Stimulated activated CD8-positive, alpha-beta memory T cell treated with anti-CD3 and anti-CD28 coated beads, Interleukin-15, amount 100 ng/mL, for 4 hours (primary cell): ENCODE measurements at regions not wholly inside any gene's neighbourhood (a gene's known extent, or its start where the extent isn't known, plus 50 kb on each side); places are given as distances from the start of the nearest gene placed in this dataset.
A peak's percentile ranks its signal among the peaks of the same experiment; 100 is the strongest.
"Not testable (repeated sequence)": the region's sequence is repeated elsewhere in the genome, so short reads cannot be mapped to it uniquely, and the experiment has no call there.

Experiments used
- DNase-seq, 2 donors: peaks; one replicate each; pipeline ENCODE4 v3.0.0-alpha.2; 2020; ENCODE audit warnings: low read depth in 2 of 2

GRCh38 chr6:154598399-154598798, 87.9 kb upstream of the CNKSR3 start:
- no peak for DNase-seq

GRCh38 chr6:154602296-154602695, 91.8 kb upstream of the CNKSR3 start:
- DNase-seq, result no peak

GRCh38 chr6:154602708-154603107, 92.2 kb upstream of the CNKSR3 start:
- no peak for DNase-seq

- no peak for DNase-seq
Observed at GRCh38 chr6:154604119-154604518, 93.6 kb upstream of the CNKSR3 start.

- no peak for DNase-seq
Observed at GRCh38 chr6:154605178-154605881, 94.8 kb upstream of the CNKSR3 start.

GRCh38 chr6:154605882-154606370, 95.4 kb upstream of the CNKSR3 start:
- DNase-seq, result no peak

- peak; percentile 55 to 66 for DNase-seq
Observed at GRCh38 chr6:154606457-154606856, 96.0 kb upstream of the CNKSR3 start.

GRCh38 chr6:154606860-154607259, 96.4 kb upstream of the CNKSR3 start:
- DNase-seq, result no peak

GRCh38 chr6:154611241-154611640, 100.8 kb upstream of the CNKSR3 start:
- no peak for DNase-seq

- no peak for DNase-seq
Observed at GRCh38 chr6:154611847-154612246, 101.4 kb upstream of the CNKSR3 start.

- no peak for DNase-seq
Observed at GRCh38 chr6:154613137-154613676, 102.7 kb upstream of the CNKSR3 start.

GRCh38 chr6:154614101-154614500, 103.6 kb upstream of the CNKSR3 start:
- no peak for DNase-seq

GRCh38 chr6:154614641-154615040, 104.2 kb upstream of the CNKSR3 start:
- no peak for DNase-seq

GRCh38 chr6:154615483-154616025, 105.1 kb upstream of the CNKSR3 start:
- DNase-seq, result no peak

GRCh38 chr6:154617175-154617574, 106.7 kb upstream of the CNKSR3 start:
- no peak for DNase-seq

GRCh38 chr6:154619146-154619545, 108.7 kb upstream of the CNKSR3 start:
- DNase-seq, result no peak

- no peak for DNase-seq
Observed at GRCh38 chr6:154621686-154622085, 111.2 kb upstream of the CNKSR3 start.

GRCh38 chr6:154622618-154623336, 110.4 kb upstream of the SCAF8 start:
- no peak for DNase-seq

GRCh38 chr6:154623391-154623790, 109.8 kb upstream of the SCAF8 start:
- DNase-seq, result no peak

GRCh38 chr6:154624038-154624599, 109.1 kb upstream of the SCAF8 start:
- DNase-seq, result no peak

GRCh38 chr6:154624727-154625126, 108.5 kb upstream of the SCAF8 start:
- not testable (repeated sequence) for DNase-seq

GRCh38 chr6:154625721-154626120, 107.5 kb upstream of the SCAF8 start:
- DNase-seq, result no peak
